GM12864 (cell line): ENCODE measurements at regions not wholly inside any gene's neighbourhood (a gene's known extent, or its start where the extent isn't known, plus 50 kb on each side); places are given as distances from the start of the nearest gene placed in this dataset.

ENCODE experiments used
- DNase-seq: peaks from one replicate; pipeline ENCODE4 v3.0.0-alpha.2; 2011; ENCODE audit warnings: low read depth
- H3K4me3 ChIP-seq: 2 replicates; pipeline ENCODE4 v1.5.1; 2011; ENCODE audit warnings: mild to moderate bottlenecking, low read depth, low read length, control low read depth
- TF ChIP-seq, protein P1 (sequence below): IDR thresholded peaks from 2 replicates; pipeline ENCODE4 v1.5.1; 2011; ENCODE audit warnings: low read depth, mild to moderate bottlenecking, moderate library complexity, low read length, control low read depth, inconsistent platforms; ENCODE audit errors: missing control alignments

DNA sequence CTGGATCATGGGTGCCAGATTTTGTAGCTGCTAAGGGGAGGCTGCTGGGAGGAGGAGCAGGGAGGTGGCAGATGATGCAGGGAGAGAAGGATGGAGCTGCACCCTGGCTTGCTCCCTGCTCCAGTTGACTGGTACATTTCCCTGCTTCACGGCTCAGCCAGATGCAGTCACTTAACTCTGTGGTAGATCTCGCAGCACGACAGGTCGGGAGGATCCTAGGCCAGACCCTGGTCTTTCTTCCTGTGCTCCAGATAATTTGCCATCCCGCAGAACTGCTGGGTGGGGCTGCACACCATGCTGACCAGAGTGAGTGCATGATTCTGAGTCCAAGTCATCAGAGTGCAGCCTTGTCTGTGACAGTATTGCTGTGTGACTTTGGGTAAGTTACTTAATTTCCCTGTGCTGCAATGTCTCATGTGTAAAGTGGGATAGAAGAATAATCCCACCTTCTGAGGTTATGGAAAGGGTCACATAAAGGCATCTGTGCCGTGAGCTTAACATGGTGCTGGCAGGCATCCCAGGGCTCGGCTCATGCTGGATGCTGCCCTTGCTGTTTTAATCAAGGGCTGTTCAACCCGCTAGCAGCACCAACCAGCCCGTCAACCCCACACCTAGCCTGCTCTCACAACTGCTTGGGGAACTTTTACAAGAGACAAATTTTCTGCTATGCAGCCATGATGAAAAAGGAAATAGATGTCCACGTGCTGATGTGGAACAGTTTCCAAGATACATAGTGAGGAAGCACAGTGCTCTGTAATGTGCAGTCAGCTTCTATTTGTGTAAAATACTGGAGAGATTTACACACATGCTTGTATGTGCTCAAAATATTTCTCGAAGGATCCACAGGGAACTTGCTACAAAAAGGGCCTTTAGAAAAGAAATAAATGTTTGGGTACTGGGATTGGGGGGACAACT, 257.9 kb downstream of the CDH26 start:
- DNase-seq, result no peak
- no peak overlapping the region for H3K4me3 ChIP-seq
- TF ChIP-seq, protein P1, sequence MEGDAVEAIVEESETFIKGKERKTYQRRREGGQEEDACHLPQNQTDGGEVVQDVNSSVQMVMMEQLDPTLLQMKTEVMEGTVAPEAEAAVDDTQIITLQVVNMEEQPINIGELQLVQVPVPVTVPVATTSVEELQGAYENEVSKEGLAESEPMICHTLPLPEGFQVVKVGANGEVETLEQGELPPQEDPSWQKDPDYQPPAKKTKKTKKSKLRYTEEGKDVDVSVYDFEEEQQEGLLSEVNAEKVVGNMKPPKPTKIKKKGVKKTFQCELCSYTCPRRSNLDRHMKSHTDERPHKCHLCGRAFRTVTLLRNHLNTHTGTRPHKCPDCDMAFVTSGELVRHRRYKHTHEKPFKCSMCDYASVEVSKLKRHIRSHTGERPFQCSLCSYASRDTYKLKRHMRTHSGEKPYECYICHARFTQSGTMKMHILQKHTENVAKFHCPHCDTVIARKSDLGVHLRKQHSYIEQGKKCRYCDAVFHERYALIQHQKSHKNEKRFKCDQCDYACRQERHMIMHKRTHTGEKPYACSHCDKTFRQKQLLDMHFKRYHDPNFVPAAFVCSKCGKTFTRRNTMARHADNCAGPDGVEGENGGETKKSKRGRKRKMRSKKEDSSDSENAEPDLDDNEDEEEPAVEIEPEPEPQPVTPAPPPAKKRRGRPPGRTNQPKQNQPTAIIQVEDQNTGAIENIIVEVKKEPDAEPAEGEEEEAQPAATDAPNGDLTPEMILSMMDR, result no peak

DNA sequence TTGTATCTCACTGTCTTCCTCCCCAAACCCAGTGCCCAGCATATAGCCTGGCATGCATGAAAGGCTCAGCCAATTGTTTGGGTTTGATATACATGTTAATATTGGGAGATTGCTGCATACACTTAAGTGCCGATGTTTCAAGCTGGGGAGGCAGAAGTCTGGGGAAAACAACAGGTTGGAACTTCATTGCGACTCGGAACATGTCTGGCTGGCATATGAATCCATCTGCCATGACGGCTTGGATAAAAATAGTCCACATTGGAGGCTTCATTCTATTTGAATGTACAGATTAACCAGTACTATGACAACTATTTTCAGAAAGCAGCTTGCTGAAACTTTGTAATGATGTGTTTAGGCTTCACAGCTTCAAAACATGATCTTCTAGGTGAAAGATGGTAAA, 261.0 kb downstream of the CDH26 start:
- TF ChIP-seq, protein P1, result no peak
- H3K4me3 ChIP-seq, result no peak overlapping the region
- no peak for DNase-seq

DNA sequence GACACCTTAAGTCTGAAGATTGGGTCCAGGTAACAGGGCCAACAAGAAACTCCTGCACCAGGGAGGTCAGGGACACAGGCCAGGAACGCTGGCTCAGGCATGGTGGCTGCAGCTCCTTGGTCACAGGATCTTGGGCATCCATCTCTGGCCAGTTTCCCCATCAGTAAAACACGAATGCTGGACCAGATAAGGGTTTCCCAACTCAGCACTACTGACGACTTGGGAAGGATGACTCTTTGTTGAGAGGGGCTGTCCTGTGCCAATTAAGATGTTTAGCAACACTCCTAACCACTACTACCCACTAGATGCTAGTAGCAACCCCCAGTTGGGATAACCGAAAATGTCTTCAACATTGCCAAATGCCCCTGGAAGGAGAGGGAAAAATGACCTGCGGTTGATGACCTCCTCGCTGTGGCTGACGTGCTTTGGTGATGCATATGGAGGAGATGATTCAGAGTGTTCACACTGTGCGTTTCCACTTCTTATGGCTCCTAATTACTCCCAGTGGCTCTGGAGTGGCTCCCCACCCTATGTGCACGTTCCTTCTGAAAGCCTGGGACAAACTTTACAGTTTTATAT, 261.9 kb downstream of the CDH26 start:
- TF ChIP-seq, protein P1, result no peak
- H3K4me3 ChIP-seq, result no peak overlapping the region
- DNase-seq, result no peak

DNA sequence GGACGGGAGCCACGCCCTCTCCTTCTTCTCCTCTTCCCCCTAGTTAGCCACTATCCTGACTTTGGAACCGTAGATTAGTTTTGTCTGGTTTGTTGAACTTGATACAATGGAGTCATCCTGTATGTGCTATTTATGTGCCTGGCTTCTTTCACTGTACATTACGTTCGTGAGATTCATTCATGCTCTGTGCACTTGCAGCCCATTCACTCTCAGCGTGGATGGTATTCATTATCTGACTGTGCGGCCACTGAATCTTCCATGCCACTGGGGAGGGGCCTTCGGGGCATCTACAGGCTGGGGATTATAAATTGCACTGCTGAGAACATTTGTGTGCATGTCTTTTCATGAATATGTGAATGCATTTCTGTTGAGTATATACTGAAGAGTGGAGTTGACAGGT, 262.5 kb downstream of the CDH26 start:
- DNase-seq, result no peak
- TF ChIP-seq, protein P1, result no peak
- no peak overlapping the region for H3K4me3 ChIP-seq

DNA sequence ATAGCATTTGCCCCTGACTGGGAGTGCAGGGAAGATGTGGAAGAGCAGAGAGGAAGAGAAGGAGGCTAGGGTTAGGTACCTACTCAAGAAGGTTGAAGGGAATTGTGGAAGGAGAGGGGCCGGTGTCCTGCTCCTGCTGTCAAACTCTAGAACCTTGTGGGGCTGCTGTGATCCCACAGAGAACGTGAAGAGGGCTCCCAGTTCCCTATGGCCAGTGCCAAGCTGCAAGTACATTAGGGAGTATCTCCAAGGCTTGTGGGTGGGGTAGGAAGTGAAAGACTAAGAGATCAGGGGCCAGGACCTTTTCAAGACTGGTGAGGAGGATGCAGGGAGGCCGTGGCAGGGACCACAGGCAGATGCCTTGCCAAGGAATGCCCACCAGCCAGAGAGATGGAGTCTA, 263.4 kb downstream of the CDH26 start:
- no peak for DNase-seq
- TF ChIP-seq, protein P1, result no peak
- no peak overlapping the region for H3K4me3 ChIP-seq

DNA sequence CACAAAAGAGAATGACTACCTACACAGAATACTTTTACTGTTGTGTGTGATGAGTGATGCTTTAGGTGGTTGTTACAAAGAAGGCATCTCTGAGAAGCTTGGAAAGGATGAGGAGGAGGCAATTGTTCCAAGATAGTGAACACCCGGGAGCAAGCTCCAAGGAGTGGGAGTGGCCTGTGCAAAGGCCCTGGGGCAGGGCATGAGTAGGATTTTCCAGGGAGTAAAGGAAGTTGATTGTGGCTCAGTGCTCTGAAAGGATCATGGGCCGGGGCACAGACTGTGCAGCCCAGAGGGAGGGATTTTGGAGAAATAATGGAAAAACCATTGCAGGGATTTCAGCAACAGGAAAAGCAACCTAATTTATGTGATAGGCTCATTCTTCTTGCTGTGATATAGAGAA, 264.3 kb downstream of the CDH26 start:
- DNase-seq, result no peak
- TF ChIP-seq, protein P1, result no peak
- H3K4me3 ChIP-seq, result no peak overlapping the region
